Nephron progenitor cell (in vitro differentiated cells): ENCODE measurements at regions not wholly inside any gene's neighbourhood (a gene's known extent, or its start where the extent isn't known, plus 50 kb on each side); places are given as distances from the start of the nearest gene placed in this dataset.

ENCODE experiments used
- DNase-seq: peaks from one replicate; pipeline ENCODE4 v3.0.0; 2021
- H3K27ac Mint-ChIP-seq: 2 replicates; pipeline ENCODE4 v1.8.0; 2021; ENCODE audit warnings: mild to moderate bottlenecking, moderate library complexity, mixed read lengths
- H3K27me3 Mint-ChIP-seq: 2 replicates; pipeline ENCODE4 v1.8.0; 2021; ENCODE audit warnings: mild to moderate bottlenecking, low read depth, mixed read lengths; ENCODE audit not compliant: poor library complexity
- H3K36me3 Mint-ChIP-seq: 2 replicates; pipeline ENCODE4 v1.8.0; 2021; ENCODE audit warnings: low read depth, mixed read lengths
- H3K4me1 Mint-ChIP-seq: 2 replicates; pipeline ENCODE4 v1.8.0; 2021; ENCODE audit warnings: mixed read lengths
- H3K4me3 Mint-ChIP-seq: 2 replicates; pipeline ENCODE4 v1.8.0; 2021; ENCODE audit warnings: mild to moderate bottlenecking, moderate library complexity, mixed read lengths
- H3K9me3 Mint-ChIP-seq: 2 replicates; pipeline ENCODE4 v1.8.0; 2021; ENCODE audit warnings: mild to moderate bottlenecking, moderate library complexity, mixed read lengths
- TF ChIP-seq, protein P1 (sequence below): fragments of 200-600 bp; sonication (generic); IDR thresholded peaks from 2 replicates; pipeline ENCODE4 v1.5.0; 2021; ENCODE audit warnings: antibody characterized with exemption

DNA sequence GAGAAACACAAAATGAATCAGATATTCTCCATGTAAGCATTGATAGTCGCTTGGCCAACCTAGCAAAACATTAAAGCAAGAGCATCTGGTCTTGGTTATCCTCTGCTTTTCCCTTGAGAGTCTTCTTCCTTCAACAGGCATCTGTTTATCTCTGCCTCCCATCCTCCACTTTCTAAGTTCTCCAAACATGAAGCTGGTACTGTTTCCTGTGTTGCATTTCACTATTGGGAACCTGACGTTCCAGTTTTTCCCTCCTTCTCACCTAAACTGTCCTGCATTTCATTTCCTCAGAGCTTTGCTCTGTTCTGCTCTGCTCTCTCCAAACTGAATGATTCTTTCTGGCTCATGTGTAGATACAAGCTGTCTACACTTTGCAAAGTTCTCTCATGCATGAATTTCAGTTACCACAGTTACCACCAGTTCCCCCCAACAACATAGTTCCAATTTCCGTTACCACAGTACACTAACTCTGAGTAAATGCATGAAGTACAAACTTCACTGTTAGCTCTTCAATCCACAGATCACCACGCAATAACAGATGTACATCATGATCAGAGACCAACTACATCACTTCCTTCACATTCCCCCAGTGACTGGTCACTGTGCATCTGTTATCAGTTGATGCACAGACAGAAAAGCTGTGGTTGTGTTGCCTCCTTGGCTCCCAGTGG lies 86.7 kb upstream of the F13A1 start:
- Mint-ChIP-seq H3K4me3 (no peak overlapping the region), H3K4me1 (no peaks in the 10 kb centered on the region), H3K9me3 (no peaks in the 10 kb centered on the region), H3K27ac (no peak overlapping the region), H3K27me3 (peaks cover 3% of the 10 kb centered on the region), H3K36me3 (no peaks in the 10 kb centered on the region)
- TF ChIP-seq, protein P1, sequence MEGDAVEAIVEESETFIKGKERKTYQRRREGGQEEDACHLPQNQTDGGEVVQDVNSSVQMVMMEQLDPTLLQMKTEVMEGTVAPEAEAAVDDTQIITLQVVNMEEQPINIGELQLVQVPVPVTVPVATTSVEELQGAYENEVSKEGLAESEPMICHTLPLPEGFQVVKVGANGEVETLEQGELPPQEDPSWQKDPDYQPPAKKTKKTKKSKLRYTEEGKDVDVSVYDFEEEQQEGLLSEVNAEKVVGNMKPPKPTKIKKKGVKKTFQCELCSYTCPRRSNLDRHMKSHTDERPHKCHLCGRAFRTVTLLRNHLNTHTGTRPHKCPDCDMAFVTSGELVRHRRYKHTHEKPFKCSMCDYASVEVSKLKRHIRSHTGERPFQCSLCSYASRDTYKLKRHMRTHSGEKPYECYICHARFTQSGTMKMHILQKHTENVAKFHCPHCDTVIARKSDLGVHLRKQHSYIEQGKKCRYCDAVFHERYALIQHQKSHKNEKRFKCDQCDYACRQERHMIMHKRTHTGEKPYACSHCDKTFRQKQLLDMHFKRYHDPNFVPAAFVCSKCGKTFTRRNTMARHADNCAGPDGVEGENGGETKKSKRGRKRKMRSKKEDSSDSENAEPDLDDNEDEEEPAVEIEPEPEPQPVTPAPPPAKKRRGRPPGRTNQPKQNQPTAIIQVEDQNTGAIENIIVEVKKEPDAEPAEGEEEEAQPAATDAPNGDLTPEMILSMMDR = no peak
- DNase-seq = no peak

DNA sequence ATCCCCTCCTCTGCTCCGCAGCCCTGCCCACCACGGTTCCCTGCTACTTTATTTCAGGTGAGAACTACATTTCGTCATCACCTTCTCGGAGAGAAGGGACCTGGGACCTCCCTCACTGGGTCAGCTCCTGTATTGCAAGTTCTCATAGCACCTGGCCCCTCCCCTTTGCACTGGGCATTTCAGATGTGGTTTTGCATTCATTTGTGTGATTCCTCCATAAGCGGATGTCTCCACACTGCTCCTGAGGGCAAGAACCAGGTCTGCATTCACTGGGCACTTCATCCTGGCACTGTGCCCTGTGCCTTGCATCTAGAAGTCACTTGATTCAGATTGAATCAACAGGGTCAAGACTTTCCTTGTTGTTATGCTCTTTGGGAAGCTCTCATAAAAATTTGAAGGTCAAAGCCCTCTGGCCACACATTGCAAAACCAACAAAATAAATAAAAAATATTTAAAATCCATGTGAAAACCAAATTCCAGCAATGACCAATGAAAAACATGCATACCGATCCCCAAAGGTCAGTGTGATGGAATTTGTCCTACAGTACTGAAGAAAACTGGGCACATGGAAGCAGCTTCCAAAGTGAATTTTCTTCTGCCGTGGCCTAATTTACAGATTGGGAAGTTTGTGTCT lies 89.1 kb upstream of the F13A1 start:
- Mint-ChIP-seq H3K27me3 (peaks cover 4% of the 10 kb centered on the region), H3K4me1 (no peaks in the 10 kb centered on the region), H3K9me3 (no peaks in the 10 kb centered on the region), H3K36me3 (no peaks in the 10 kb centered on the region), H3K4me3 (no peak overlapping the region), H3K27ac (no peak overlapping the region)
- DNase-seq = no peak
- TF ChIP-seq, protein P1 = no peak

DNA sequence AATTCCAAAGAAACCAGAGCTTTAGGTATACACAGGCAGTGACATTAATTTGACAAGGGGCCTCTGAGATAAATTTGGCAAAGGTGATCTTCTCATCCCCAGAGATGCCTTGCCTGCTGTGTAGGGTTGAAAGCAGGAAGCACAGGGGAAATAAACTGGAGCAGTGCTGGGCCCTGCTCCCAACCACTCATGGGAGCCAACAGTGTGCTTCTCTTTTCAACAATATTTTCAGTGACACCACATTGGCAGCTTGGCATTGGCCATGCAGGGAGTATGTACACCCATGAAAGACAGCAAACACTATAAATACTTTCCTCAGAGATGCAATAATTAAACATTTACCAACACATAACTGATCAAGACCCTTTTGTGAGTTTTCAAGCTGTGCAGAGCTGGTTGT lies 90.7 kb upstream of the F13A1 start:
- no peak overlapping the region for H3K27ac Mint-ChIP-seq

DNA sequence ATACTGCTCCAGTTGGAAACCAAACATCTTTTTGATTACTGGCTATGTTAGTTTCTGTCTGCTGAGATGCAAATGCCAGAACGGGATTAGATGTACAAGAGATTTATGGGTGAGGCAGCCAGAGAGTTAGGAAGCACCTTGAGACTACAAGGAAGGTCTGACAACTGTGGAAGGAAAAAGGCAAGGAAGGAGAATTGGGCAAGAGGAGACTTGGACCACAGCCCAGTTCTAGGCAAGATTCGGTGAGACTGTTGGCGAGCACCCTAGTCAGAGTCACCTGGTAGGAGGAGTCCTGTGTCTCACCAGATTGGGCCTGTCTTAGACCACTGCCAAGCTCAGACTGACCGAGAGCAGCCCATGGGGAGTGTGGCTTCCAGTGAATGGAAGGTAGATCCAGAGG lies 91.8 kb upstream of the F13A1 start:
- Mint-ChIP-seq H3K27ac (no peak overlapping the region), H3K27me3 (peaks cover 8% of the 10 kb centered on the region), H3K36me3 (no peaks in the 10 kb centered on the region), H3K4me3 (no peak overlapping the region), H3K4me1 (no peaks in the 10 kb centered on the region), H3K9me3 (no peaks in the 10 kb centered on the region)
- no peak for DNase-seq
- TF ChIP-seq, protein P1 = no peak

More for the DNA sequence above, 90.7 kb upstream of the F13A1 start:
- no peak for DNase-seq
- Mint-ChIP-seq H3K36me3 (no peaks in the 10 kb centered on the region), H3K4me3 (no peak overlapping the region), H3K4me1 (no peaks in the 10 kb centered on the region), H3K9me3 (no peaks in the 10 kb centered on the region), H3K27me3 (peaks cover 8% of the 10 kb centered on the region)
- TF ChIP-seq, protein P1 = no peak

DNA sequence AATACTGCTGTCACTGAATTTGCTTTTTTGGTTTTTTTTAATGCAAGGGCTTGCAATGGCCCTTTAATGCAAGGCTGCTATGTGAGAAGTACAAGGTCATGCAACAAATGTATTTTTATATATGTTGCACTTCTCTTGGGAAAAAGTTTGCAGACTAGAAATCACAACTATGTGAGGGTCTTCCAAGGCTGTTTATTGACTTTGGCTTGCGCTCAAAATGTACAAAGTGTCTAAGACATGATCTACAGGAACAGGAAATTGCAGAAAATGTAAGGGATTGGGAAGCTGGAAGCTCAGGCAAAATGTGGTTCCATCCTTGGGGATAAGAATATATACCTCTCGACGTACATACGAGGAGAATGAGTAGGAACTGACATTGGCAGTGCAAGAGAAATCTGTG lies 92.2 kb upstream of the F13A1 start:
- Mint-ChIP-seq H3K27ac (no peak overlapping the region), H3K27me3 (peaks cover 11% of the 10 kb centered on the region), H3K9me3 (no peaks in the 10 kb centered on the region), H3K36me3 (no peaks in the 10 kb centered on the region), H3K4me3 (no peak overlapping the region), H3K4me1 (no peaks in the 10 kb centered on the region)
- DNase-seq = no peak
- TF ChIP-seq, protein P1 = no peak

DNA sequence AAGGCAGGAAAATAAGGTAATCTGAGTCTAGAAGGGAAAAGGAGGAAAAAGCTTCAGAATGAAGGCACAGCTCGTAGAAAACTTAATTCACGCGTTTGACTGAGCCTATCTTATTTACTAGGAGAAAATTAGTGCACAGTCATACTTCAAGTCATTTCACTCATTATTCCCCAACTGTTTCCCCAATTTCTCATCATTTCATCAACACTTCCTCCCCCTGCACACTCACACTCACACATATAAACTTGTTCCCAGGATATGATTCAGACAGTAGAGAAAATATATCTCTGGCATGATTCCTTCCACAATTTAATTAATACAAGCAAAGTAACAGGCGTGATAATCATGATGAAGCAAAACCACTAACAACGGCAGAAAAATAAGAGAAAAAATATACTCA lies 94.5 kb upstream of the F13A1 start:
- no peak overlapping the region for H3K27ac Mint-ChIP-seq
- H3K36me3 Mint-ChIP-seq = no peaks in the 10 kb centered on the region
- DNase-seq = no peak
- no peaks in the 10 kb centered on the region for H3K9me3 Mint-ChIP-seq
- TF ChIP-seq, protein P1 = no peak
- peaks cover 11% of the 10 kb centered on the region for H3K27me3 Mint-ChIP-seq
- no peak overlapping the region for H3K4me3 Mint-ChIP-seq
- H3K4me1 Mint-ChIP-seq = no peaks in the 10 kb centered on the region
